Stimulated activated CD8-positive, alpha-beta memory T cell treated with anti-CD3 and anti-CD28 coated beads, Interleukin-4, amount 100 ng/mL, for 48 hours (primary cell): ENCODE measurements at regions not wholly inside any gene's neighbourhood (a gene's known extent, or its start where the extent isn't known, plus 50 kb on each side); places are given as distances from the start of the nearest gene placed in this dataset.

Source experiments
- DNase-seq: peaks from one replicate; pipeline ENCODE4 v3.0.0-alpha.2; 2020

DNA sequence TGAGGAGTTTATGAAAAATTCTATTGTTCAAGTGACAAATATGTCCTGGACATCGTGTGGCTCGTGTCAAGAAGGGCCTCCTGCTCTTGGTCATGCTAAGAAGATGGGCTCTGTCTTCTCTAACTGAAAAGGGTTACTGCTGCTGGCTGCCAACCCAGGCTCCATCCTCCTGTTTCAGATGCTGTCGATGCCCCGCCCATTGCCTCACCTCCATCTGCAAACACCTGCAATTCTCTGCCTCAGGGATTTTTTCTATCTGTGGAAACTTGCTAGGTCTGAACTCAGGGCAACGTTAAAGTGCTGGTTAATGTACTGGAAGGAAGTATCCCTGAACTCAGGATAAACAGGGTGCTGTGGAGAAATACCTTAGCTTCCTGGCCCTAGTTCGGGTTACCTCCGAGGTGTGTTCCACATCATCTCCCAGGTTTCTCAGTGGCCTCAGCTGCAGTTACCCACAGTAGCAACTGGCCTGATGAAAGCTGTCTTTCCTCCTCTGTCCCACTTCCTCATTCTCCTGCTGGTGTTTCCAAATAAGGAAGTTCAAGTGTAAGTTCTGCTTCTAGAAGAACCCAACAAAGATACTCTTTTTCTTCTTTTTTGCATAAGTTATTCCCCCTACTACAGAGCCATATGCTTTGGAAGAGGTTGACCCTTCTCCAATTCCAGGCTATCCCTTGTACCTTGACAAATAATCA lies 151.7 kb upstream of the SMIM23 start:
- DNase-seq: no peak

DNA sequence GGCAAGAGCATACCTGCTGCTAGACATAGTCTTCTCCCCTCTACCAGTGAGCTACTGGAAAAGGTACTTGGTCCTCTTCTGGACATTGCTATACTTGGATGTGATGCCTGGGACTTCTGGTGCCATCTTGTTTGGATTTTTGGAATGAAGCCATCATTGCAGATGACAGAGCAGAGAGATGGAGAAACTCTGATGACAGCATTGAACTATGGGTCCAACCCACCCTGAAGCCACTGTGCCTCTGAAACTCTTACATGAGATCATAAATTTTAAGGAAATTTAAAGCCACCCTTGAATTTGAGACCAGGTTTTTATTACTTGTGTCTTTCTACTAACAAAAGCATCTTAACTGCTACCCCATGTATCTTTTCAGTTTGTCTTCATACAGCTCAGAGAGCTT lies 151.1 kb upstream of the SMIM23 start:
- DNase-seq: no peak

- no peak for DNase-seq
These were observed 150.6 kb upstream of the SMIM23 start for GRCh38 chr5:171635028-171635427.

- no peak for DNase-seq
These were observed 149.9 kb upstream of the SMIM23 start for GRCh38 chr5:171635561-171636245.

DNA sequence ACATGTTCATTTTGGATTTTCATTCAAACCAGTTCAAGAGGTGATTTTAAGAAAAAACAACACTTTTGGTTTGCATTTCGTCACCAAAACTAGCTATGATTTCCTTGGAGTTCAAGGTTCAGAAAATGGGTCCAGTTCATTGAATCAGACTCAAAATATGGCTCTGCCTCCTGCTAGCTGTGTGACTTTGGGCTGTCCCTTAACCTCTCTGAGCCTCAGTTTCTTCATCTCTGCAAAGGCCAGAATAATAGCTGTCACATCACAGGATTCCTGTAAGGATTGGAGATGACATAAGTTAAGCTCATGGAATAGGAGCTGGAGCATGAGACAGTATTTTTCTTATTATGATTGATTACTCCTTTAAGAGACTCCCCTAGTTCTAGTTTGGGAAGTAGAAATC lies 147.8 kb upstream of the SMIM23 start:
- DNase-seq: no peak

DNA sequence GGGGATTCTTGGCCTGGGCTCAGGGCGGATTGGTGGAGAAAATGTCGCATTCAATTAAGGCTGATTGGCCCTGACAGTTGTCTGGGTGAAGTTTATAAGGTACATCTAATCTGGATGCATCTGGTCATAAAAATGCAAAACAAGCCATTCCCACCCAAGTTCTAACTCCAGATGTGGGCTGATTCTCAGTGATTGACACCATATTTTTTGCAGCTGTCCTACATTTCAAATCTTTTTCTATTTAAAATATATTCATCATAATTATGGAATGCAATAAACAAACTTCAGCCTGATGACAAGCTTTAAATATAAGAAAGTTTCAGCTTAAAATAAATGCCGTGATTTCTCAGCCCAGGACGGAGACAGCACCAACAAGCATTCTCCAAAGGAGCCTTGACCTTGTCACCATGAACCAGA lies 146.4 kb upstream of the SMIM23 start:
- DNase-seq: no peak

GRCh38 chr5:171639966-171640365 lies 145.7 kb upstream of the SMIM23 start:
- DNase-seq: no peak

DNA sequence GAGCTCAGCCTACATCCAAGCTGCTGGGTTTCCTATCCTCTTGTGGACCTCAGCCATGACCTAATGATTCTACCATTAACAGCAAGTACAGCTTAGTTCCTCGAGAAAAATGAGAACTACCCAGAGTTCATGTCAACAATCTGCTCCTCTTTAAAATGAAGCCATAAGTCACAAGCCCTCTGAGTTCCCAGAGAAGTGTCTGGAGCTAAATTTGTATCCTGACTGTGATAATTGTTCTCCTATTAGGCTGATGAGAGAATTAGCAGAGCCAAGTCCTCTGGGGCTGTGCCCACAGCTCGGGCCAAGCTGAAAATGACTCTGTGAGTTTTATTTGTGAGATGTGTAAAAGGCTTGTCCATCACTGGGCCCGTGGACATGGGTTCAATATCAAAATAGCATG lies 145.1 kb upstream of the SMIM23 start:
- no peak for DNase-seq

DNA sequence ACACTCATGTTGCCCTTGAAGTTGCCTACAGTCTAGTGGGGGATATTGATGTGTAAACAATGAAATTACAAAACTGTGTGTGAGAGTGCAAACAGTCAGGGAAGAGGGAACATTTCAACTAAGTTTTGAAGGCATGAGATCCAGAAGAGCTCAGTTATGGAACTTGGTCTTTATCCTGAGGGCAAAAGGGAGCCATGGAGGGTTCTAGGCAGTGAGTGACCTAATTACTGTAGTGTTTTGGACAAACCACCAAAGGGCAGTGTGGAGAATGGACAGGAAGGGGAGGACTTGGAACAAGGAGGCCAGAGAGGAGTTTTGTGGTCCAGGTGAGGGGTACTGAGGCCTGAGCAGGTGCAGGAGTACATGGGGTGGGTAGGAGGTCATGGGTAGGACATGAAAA lies 143.7 kb upstream of the SMIM23 start:
- DNase-seq: no peak

GRCh38 chr5:171642894-171643293 lies 142.7 kb upstream of the SMIM23 start:
- DNase-seq: no peak

GRCh38 chr5:171644536-171644935 lies 141.1 kb upstream of the SMIM23 start:
- DNase-seq: no peak

GRCh38 chr5:171646102-171647042 lies 139.2 kb upstream of the SMIM23 start:
- DNase-seq: no peak

- no peak for DNase-seq
These were observed 138.3 kb upstream of the SMIM23 start for GRCh38 chr5:171647043-171647903.

GRCh38 chr5:171647904-171648260 lies 137.7 kb upstream of the SMIM23 start:
- DNase-seq: no peak

DNA sequence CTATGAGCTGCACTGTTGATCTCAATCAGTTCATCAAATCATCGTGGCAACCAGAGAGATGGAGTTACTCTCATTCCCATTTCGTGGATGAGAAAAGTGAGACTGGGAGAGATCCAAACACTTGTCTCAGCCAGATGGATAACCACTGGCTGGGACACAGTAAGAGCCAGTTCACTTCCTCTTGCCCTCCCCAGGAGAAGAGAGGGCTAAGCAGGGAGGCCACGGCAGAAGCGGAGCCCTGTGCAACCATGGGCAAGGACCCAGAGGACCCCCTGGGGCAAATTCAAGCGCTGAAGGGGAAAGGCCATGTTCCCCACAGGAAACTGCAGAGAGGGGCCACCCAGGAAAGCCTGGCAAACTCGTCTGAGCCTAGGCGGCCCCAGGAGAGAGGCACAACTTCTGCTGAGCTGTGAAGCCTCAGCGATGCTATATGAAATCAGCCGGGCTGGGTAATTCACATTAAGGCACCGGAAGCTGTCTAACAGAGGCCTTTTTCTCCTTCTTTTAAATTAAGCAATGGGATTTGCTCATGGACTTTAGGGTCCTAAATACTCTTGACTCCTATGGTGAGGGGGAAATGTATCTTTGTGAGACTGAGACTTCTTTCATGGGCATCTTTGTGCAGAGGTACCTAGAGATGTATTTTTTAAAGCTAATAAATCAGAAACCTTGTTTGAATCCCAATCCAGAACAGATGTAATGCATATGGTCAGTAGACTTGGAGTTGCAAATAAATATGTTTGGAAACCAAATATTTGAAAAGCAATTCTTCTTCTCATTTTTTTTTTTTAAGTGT lies 137.1 kb upstream of the SMIM23 start:
- no peak for DNase-seq

DNA sequence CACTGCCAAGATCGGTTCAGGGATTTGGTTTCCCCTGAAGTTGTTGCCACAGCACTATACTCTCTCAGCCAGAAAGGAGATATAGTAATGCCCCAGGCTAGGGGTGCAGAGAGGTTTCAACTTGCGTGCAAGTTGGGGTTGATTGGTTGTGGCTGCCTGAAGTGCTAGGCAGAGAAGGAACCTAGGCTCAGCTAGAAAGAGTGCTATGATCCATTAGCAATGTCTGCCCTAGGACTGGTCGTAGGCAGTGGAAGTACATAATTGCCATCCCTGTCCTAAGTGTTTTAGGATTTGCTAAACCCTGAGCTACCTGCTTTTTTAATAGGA lies 136.6 kb upstream of the SMIM23 start:
- no peak for DNase-seq

- no peak for DNase-seq
These were observed 135.0 kb upstream of the SMIM23 start for GRCh38 chr5:171650597-171650996.

DNA sequence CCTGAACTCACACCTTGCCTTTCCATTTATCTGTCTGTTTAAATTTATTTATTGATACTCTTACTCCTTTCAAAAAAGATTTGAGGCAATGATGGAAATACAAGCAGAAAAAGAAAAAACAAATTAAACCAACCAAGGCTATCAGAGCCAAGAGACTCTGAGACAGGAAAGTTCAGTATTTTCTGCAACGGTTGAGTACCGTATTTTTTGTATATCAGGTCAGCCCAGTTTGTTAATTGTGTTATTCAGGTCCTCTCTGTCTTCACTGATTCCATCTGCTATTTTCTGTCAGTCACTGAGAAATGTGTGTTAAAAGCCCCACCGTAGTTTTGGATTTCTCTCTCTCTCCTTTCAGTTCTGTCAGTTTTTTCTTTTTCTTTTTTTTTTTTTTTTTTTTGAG lies 134.5 kb upstream of the SMIM23 start:
- DNase-seq: no peak

DNA sequence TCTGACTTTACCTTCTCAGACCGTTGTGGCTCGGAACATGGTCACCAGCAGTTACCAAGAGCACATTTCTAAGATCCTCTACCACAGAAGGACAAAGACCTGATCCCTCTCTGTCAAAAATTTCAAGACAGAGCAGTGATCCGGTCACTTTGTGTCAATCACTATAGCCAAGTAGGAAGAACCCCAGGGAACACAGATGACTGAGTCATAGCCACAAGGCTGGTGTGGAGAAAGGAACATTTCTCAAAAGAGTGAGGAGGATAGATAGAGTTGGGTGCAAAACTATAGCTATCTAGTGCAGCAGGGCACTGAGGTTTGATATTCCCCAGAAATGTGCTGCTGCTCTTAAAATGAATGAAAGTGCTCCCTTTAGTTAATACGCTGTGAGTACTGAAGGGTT lies 130.7 kb upstream of the SMIM23 start:
- no peak for DNase-seq

- DNase-seq: no peak
These were observed 128.1 kb upstream of the SMIM23 start for GRCh38 chr5:171657473-171657872.

- no peak for DNase-seq
These were observed 125.7 kb upstream of the SMIM23 start for GRCh38 chr5:171659896-171660295.

GRCh38 chr5:171660434-171660833 lies 125.2 kb upstream of the SMIM23 start:
- no peak for DNase-seq
